Chondrocyte (in vitro differentiated cells): ENCODE measurements at regions not wholly inside any gene's neighbourhood (a gene's known extent, or its start where the extent isn't known, plus 50 kb on each side); places are given as distances from the start of the nearest gene placed in this dataset.

Source experiments
- DNase-seq: peaks from one replicate; pipeline ENCODE4 v3.0.0; 2021; ENCODE audit warnings: mixed read lengths, low spot score
- H3K27ac Mint-ChIP-seq: one replicate; pipeline ENCODE4 v1.8.0; 2021; ENCODE audit warnings: mild to moderate bottlenecking, moderate library complexity, mixed read lengths; ENCODE audit not compliant: unreplicated experiment
- H3K27me3 Mint-ChIP-seq: 2 replicates; pipeline ENCODE4 v1.8.0; 2021; ENCODE audit warnings: low read depth, mixed read lengths
- H3K36me3 Mint-ChIP-seq: 2 replicates; pipeline ENCODE4 v1.8.0; 2021; ENCODE audit warnings: low read depth, mixed read lengths
- H3K4me1 Mint-ChIP-seq: 2 replicates; pipeline ENCODE4 v1.8.0; 2021; ENCODE audit warnings: low read depth, mild to moderate bottlenecking, mixed read lengths
- H3K4me3 Mint-ChIP-seq: one replicate; pipeline ENCODE4 v1.8.0; 2021; ENCODE audit warnings: mild to moderate bottlenecking, moderate library complexity, mixed read lengths; ENCODE audit not compliant: unreplicated experiment
- H3K9me3 Mint-ChIP-seq: 2 replicates; pipeline ENCODE4 v1.8.0; 2021; ENCODE audit warnings: low read depth, mixed read lengths
- CTCF ChIP-seq: fragments of 200-600 bp; sonication (generic); IDR thresholded peaks from 2 replicates; pipeline ENCODE4 v1.5.0; 2021; ENCODE audit warnings: antibody characterized with exemption, mild to moderate bottlenecking, moderate library complexity

- H3K27me3 Mint-ChIP-seq: no peaks in the 10 kb centered on the region
- no peaks in the 10 kb centered on the region for H3K4me1 Mint-ChIP-seq
- no peaks in the 10 kb centered on the region for H3K9me3 Mint-ChIP-seq
These were observed 52.0 kb upstream of the RYK start for GRCh38 chr3:134302674-134303073.

GRCh38 chr3:134300520-134300919 is 49.9 kb upstream of the RYK start:
- Mint-ChIP-seq H3K4me3 (no peak overlapping the region), H3K9me3 (peaks cover 5% of the 10 kb centered on the region), H3K36me3 (no peaks in the 10 kb centered on the region), H3K27ac (no peak overlapping the region), H3K27me3 (no peaks in the 10 kb centered on the region), H3K4me1 (no peaks in the 10 kb centered on the region)
- DNase-seq: no peak
- peak; percentile 28 for TF ChIP-seq CTCF

More at GRCh38 chr3:134302674-134303073, 52.0 kb upstream of the RYK start:
- DNase-seq: no peak
- no peak overlapping the region for H3K27ac Mint-ChIP-seq
- H3K36me3 Mint-ChIP-seq: no peaks in the 10 kb centered on the region
- TF ChIP-seq CTCF: no peak
- H3K4me3 Mint-ChIP-seq: no peak overlapping the region
